ENCODE measurements at regions not wholly inside any gene's neighbourhood (a gene's known extent, or its start where the extent isn't known, plus 50 kb on each side); places are given as distances from the start of the nearest gene placed in this dataset.

DNA sequence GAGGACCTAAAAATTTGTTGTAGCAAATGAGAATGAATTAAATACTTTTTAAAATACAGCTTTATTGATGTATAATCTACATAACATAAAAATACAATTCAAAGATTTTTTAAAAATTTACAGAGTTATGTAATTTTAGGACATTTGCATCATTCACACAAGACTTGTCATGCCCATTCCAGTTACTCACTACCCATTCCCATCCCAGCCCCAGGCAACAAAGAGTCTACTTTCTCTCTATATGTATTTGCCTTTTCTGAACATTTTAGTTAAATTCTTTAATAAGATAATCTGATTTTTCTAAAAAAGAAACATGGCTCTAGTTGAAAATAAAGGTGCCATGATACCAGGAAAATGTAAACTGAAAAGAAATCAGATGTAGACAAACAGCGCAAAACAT, 354.2 kb downstream of the PMP22 start:
- DNase-seq (ENCODE audit: low read depth) = no peak

DNA sequence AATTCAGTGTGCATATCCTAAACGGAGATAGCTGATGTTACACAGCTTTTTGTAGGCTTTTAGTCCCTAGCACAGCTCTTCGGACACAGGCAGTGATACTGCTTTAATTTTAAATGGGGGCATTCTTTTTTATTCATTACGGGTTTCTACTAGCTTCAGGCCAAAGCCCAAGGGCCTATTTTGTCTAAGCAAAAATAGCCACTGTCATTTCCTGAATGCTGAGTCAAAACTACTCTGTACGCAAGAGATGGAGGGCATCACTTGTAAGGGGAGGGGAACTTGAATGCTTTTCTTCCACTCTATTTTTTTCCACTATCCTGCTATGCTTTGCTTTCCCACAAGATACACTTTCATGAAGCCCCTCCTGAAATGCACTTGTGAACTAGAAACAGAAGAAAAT, 360.7 kb downstream of the PMP22 start:
- no peak for DNase-seq (ENCODE audit: low read depth)

DNA sequence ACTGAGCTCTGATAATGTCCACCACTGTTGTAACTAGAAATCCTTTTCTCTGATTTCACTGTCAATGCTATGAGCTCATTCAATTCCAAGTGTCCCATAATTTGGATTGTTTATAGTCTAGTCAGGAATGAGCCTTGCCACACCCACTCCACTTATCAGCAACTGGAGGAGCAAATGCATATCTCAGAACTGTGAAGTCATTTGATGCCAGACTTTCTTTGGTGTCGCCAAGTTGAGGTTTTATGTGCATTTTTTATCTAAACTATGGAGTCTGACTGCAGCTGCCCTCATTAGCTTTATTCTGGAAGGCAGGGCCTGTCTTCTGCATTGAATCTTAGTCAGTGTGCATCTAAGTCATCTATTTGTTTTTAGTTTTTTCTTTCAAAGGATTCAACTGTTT, 361.3 kb downstream of the PMP22 start:
- no peak for DNase-seq (ENCODE audit: low read depth)

GRCh38 chr17:14902803-14903202, 362.3 kb downstream of the PMP22 start:
- no peak for DNase-seq (ENCODE audit: low read depth)

DNA sequence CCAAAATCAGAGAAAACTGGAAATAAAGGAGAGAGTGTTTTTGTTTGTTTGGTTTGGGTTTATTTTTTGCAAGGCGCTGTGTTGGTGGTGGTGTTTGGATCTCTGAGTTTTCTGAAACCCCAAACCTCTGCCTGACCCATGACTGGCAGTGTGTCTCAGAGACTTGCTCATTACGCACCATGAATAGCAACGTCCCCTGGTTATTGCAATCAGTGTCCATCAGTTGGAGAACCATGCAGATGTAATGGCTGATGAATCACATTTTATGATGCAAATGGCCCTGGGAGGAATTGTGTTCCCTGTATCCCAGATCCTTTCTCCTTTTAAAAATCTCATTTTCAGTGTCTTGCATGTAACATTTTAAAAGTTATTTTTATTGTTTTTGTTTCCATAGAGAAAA, 362.8 kb downstream of the PMP22 start:
- DNase-seq (ENCODE audit: low read depth) = no peak

DNA sequence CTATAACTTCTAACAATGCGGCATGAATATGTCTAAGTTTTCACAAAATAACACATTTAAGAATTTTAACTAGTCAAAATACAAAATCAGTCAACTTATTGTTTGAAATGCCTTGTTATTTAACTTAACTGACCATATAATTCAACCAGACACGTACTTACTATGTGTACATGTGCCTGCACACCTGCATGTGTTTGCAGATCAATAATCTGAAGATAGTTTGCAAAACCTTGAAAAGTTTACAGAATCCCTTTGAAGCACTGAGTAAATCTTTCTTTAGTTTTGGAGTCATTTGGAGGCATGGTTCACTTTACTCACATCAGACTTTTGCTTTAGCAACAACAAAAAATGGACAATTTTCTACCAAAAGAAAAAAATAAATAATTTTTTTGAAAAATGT, 363.8 kb downstream of the PMP22 start:
- DNase-seq (ENCODE audit: low read depth) = no peak

DNA sequence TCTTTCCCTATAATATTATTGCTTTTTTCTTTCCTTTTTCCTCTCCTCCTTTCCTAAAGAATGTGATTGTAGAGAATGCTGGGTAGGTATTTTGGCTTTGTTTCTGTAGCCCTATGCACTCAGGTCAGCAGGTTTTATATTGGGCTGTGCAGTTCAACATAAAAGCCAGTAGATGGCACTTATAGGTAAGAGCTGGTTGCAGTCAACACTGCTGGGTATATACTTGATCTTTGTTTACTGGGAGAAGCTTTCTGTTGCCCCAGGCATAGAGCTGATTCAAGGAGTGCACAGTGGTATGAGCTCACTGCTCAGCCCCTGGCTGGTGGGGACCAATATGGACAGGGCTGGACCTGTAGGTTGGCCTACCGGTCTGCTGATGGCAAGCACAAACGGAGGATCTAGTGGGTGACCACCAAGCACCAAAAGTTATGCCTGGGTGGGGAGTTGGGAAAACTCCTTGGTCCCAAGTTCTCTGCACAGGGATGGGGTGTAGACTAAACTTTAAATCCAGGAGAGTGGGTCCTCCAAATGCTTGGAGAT, 378.9 kb downstream of the PMP22 start:
- DNase-seq (ENCODE audit: low read depth) = no peak

DNA sequence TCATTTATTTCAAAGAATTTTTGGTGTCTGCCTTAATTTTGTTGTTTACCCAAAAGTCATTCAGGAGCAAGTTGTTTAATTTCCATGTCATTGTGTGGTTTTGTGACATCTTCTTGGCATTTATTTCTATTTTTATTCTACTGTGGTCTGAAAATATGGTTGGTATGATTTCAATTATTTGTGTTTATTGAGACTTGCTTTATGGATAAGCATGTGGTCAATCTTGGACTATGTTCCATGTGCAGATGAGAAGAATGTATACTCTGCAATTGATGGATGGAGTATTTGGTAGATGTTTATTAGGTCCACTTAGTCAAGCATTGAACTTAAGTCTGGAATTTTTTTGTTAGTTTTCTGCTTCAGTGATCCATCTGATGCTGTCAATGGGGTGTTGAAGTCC, 383.0 kb downstream of the PMP22 start:
- no peak for DNase-seq (ENCODE audit: low read depth)

DNA sequence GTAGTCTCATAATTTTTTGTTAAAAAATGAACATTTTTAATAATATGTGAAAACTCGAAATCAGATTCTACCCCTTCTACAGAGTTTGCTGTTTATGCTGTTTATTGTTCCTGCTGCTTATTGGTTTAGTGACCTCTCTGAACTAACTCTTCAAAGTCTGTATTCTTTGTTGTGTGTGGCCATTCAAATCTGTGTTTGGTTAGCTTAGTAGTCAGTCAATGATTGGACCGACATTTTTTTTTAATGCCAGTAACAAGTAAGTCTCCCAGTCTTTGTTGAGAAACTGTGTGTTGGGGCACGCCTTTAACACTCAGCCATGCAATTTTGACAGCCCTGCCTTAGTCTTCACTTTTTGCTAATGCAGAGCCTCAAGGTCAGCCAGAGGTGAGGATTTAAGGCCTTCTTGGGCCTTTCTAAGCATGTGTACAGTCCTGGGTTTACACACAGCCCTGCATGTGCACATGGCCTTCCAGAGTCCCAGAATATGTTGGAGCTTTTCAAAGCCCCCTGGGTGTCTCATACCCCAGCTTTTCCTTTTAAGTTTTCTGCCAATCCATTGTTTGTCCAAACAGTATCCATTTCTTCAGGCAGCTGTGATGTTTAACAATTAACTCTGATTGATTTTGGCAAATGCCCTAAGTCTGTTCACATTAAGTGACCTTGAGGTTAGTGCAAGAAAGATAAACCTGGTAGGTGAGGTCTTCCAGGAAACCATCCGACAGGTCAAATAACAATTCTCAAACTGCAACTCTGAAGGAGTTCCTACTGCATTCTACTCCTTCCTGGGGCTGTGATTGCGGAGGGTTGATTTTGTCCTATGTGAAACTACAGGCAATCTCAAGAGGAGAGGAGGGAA, 389.3 kb downstream of the PMP22 start:
- DNase-seq (ENCODE audit: low read depth) = no peak

DNA sequence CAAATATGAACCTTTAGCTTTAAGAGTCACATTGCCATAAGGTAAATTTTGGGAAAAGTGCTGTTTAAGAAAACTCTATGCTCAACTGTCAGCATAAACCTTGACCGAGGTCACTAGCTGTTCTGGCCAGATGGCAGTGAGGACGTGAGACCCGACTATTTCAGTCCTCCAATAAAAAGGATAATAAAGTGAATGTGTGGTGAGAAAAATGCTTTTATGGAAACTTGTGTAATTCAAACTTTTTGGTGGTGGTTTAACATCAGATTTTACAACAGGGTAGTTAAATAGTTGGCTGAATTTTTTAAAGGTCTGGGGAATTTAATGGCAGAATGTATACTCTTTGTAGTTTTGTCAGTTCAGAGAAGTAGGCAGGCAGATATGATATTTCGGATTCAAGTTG, 391.1 kb downstream of the PMP22 start:
- DNase-seq (ENCODE audit: low read depth) = no peak

GRCh38 chr17:14873540-14873939, 391.6 kb downstream of the PMP22 start:
- DNase-seq (ENCODE audit: low read depth) = no peak

- peak; percentile 10 for DNase-seq (ENCODE audit: low read depth)
These were observed 393.2 kb downstream of the PMP22 start for GRCh38 chr17:14871921-14872320.

DNA sequence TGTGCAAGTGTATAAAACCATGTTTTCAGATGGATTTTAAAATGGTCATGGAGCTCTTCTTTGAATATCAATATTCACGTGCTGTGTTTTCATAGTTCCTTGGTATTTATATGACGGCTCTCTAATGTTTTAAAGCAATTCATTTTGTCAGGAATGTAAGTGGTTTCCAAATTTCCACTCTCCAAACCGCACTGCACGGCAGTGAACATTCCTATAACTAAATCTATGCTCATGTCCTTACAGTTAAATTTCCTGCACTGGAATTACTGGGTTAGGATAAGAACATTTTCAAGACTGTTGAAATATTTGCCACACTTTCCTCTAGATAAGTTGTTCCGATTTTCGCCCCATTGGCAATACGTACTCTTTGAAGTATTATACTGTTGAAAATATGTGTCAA, 398.9 kb downstream of the PMP22 start:
- no peak for DNase-seq (ENCODE audit: low read depth)

DNA sequence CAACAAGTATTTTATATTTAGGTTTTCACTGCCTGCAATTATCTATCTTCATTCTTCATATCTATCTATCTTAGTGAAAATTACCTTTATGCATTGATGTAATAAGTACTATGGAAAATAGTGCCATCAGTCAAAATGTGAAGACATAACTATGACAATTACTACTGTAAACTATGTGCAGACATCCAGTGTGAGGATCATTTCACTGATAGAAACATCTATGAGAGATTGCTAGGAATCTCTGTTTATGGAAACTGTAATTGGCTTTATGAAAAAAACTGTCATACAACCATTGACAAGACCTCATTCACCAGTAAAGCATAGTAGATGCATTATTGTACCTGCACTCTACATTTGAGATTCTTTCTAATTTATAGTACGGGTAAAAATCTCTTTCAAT, 401.0 kb downstream of the PMP22 start:
- DNase-seq (ENCODE audit: low read depth) = no peak

- no peak for DNase-seq (ENCODE audit: low read depth)
These were observed 405.6 kb downstream of the PMP22 start for GRCh38 chr17:14859542-14859941.

GRCh38 chr17:14856176-14856575, 408.9 kb downstream of the PMP22 start:
- no peak for DNase-seq (ENCODE audit: low read depth)

DNA sequence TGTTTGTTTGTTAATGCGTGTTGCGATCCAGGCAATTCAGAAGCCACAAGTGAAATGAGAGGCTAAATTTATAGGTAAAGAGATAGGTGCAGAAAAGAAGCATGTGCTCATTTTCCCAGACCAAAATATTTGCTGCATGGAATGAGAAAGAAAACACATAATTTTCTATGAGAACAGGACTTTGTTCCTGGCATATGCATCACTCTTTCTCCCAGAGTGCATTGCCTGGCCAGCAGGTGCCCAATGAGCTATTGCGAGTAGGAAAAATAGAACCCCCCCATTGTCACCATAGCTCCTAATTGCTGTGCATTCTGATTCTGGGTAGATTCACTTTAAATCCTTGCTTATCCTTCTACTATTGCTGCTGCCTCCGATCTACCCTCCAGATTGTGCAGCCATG, 410.4 kb downstream of the PMP22 start:
- no peak for DNase-seq (ENCODE audit: low read depth)

DNA sequence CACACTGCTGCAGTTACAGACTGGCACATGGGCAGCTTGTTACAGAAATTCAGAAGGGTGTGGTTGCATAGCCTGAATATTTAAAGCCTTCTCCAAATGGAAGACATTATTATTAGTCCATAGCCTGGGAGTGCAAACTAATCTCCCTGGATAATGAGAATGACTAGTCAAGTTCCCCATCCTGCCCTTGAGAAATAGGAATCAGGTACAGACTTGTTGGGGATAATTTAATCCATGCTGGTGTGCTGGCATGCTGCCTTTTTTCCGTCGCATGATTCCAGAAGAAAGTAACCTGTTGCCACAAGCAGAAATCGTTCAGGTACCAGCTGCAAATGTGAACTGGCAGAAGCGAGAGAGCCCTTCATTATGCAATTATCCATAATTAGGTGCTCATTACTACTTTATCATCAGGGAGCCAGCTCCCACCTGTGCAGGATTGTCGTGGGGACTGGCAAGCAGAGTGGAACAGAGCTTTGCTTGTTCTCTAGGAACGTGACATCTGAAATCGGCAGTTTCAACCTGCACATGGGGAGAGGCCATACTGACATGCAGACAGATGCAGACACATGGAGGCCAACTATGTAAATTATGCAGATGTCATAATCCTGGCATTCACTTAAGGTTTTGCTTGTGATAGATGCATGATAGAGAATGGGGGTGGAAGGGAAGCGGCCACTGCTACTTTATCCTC, 419.4 kb downstream of the PMP22 start:
- no peak for DNase-seq (ENCODE audit: low read depth)

- no peak for DNase-seq (ENCODE audit: low read depth)
These were observed 421.9 kb downstream of the PMP22 start for GRCh38 chr17:14843086-14843795.

- peak; percentile 24 for DNase-seq (ENCODE audit: low read depth)
These were observed 424.4 kb downstream of the PMP22 start for GRCh38 chr17:14840616-14841231.

- DNase-seq (ENCODE audit: low read depth) = no peak
These were observed 426.6 kb downstream of the PMP22 start for GRCh38 chr17:14838567-14838966.

Data from LHCN-M2 (cell line).